Stimulated activated CD4-positive, alpha-beta T cell treated with anti-CD3 and anti-CD28 coated beads, Interleukin-1b, Interleukin-23, amount 100 ng/mL, for 1 hour (primary cell): ENCODE measurements at regions not wholly inside any gene's neighbourhood (a gene's known extent, or its start where the extent isn't known, plus 50 kb on each side); places are given as distances from the start of the nearest gene placed in this dataset.

Source experiments
- DNase-seq, 2 donors: peaks; one replicate each; pipeline ENCODE4 v3.0.0-alpha.2; 2020; ENCODE audit warnings: low read depth in 2 of 2

GRCh38 chr5:147168578-147169327 is 66.1 kb upstream of the STK32A start:
- DNase-seq = no peak

- no peak for DNase-seq
Observed at GRCh38 chr5:147169399-147169798, 65.4 kb upstream of the STK32A start.

GRCh38 chr5:147169901-147170300 is 64.9 kb upstream of the STK32A start:
- DNase-seq = no peak

DNA sequence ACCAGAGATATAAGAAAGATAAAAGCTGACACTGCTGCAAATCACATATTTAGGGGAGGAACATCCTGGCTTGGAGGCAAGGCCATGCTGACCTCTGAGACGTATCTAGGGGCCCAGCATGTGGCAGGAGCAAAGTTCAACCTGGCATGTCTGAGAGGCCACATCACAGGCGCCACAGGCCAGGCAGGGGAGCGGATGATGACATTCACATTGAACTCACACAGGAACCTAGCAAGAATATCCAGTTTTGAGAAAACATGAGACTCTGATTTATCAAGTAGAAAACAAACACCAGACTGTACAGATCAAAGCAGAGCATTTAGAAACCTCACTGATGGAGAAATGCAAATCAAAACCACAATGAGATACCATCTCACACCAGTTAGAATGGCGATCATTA is 64.2 kb upstream of the STK32A start:
- no peak for DNase-seq

DNA sequence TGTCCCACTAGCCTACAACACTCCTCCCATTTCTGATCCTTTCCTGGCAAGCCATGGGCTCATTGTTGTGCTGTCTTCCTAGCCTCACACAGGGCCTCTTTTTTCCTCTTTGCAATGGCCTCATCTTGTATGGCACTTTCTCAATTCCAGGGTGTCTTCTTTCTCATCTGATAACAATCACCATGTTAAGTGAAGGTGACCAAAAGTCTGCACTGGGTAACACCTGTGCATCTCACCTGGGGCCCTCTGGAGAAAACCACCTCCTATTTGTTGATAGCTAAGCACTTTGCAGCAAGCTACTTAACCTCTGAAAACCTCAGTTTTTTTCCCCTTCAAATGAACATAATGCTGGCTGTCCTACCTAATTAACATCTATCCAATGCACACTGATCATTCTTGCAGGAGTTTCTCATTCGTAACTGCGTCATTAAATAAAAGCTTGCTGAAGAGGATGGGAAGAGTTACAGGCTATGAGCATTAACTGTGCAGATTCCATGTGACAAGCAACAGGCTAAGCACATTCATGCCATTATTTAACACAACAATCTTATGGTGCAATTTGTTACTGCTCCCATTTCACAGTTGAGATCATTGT is 60.1 kb upstream of the STK32A start:
- no peak for DNase-seq

DNA sequence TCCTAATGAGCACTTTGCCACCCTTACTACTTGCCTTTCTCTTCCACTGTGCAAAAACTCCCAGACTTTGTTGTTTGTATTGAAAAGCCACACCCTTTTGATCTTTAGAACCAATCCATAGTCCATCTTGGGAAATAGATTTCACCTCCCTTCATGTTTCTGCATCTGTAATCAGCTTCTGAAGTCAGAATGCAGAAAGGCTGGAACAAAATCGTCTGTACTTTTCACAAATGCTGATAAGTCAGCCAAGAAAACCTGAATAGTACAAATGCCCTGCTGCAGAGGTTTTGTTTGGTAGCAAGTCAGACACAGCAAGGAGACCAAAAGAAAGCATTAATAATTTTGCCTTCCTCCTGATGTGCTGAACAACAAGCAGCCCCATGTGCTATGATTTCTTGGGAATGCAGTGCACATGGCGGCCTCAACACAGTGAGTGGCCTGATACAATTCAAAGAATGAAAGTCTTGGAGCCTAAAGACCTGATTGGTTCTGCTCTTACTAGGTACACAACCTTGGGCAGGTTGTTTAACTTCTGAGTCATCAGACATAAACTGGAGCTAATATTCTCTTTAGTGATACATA is 59.2 kb upstream of the STK32A start:
- DNase-seq = no peak

GRCh38 chr5:147176422-147176821 is 58.4 kb upstream of the STK32A start:
- DNase-seq = no peak

DNA sequence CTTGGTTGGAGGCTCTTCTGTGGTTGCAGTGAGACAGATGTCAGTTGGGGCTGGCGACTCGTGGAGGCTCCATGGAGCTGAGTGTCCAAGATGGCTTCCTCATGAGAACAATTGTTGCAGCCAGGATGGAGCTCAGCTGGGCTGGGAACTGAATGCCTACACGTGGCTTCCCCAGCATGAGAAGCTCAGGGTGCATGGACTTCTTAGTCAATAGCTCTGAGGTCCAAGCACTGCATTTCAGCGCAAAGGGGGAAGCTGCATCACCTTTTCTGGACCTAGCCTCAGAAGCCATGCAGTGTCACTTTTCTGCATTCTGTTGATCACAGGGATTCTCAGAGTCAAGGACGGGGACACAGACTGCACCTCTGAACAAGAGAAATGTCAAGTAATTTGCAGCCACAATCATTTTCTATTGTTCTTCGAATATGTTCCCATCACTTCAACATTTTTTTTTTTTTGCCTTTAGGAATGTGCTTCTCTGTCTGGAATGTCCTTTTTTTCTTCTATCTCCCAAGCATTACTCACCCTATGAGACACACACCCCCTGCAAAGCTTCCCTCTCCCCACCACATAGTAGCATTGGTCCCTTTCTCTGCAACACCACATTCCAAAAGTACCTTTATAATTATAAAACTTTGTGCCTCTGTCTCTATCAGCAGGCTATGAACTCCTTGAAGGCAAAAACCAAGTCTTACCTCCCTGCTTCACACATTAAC is 57.5 kb upstream of the STK32A start:
- DNase-seq = no peak

DNA sequence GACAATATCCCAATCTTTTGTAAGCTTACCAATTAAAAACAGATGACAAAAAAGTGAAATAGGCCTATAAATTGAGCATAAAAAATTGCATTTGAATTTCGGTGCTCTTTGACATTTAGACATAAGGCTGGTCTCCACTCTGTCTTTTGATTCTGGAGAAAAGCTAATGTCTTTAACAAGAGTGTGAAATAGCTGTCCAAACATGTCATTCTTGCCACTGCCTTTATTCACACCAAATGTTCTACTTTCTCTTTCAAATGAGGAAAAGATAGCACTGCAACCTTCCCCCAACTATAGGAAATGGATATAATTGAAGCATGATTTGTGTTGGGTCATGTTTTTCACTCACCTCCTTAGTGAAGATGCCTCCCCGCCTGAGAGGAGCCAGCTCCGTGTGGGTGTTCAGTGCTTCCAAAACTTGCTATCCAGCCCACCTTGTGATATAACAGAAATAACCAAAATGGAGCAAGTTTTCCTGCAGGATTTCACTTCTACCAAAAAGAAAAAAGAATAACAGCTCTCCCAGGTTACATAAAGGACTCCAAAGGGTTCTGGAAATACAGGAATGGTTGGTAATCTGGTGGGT is 55.2 kb upstream of the STK32A start:
- DNase-seq = no peak

DNA sequence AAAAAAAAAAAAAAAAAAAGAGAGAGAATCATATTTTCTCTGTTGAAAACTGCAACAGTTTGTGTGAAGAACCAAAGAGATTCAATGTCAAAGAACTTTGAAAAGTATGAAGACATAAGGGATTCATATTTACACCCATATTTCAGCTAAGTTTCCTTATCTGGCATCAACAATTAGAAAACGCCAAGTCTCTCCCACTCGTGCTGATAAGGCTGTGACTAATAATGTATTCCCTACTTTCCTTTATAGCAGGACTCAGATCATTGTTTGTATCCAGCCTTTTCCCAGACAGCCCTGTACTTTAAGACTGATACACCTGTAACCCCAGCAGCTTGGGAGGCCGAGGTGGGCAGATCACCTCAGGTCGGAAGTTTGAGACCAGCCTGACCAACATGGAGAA is 54.1 kb upstream of the STK32A start:
- no peak for DNase-seq
